Amniotic stem cell (primary cell): ENCODE measurements at regions not wholly inside any gene's neighbourhood (a gene's known extent, or its start where the extent isn't known, plus 50 kb on each side); places are given as distances from the start of the nearest gene placed in this dataset.
"Not testable (repeated sequence)": the region's sequence is repeated elsewhere in the genome, so short reads cannot be mapped to it uniquely, and the experiment has no call there.

Source experiments
- DNase-seq: peaks from one replicate; lab custom pipeline; 2025; lab: John Stamatoyannopoulos, UW

DNA sequence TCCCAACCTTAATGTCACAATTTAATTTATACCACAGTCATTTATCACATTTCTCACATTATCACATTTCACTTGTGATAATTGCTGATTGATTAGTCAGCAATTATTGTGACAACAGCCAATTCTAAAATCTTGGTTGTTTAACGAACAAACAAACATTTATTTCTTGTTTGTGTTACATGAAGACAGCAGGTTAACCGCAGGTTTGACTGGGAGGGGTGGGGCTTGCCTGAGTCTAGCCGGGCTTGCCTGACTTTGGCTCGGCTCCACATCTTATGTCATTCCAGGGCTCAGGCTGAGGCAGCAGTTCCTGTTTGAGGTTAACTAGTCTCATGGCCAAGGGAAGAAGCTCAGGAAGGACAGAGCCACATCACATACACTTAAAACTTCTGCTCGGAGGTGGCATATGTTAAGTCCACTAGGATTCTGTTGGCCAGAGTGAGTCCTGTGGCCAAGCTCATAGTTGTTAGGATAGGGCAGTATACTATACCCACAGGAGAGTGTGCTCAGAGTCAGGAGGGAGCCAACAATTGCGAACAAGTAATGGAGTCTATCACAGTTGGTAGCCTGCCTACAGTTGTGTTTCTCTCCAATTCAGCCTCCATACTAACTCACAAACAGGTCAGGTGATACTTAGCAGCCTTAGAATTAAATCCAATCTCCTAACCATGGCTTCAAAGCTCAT lies 90.0 kb upstream of the IFNGR1 start:
- peak; percentile 21 for DNase-seq

DNA sequence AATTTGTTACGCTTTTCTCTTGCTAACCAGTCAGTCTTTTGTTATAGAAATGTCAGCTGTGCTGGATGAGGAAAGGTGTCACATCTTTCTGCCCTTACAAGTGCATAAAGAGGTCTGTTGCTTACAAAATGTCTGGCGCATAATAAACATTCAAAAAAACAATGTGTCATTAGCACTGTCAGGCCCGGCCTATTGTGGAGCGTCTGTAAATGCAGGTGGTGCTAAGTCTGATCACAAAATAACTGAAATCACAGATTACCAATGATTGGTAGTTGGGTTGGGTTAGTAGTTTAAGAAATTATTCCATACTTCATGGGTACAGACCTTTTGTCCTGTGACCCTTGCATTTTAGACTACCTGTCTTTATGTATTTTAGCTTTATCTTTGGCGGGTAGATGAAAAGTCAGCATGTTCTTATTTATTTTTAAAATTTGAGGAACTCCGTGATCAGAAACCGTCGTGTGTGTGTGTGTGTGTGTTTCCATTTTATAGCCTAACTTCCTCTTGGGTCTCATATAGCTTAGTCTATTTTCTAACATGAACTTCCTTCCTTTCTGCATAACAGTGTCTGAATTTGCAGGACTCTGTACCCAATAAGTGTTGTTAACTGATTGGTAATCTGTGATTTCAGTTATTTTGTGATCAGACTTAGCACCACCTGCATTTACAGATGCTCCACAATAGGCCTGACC lies 88.1 kb upstream of the IFNGR1 start:
- no peak for DNase-seq

DNA sequence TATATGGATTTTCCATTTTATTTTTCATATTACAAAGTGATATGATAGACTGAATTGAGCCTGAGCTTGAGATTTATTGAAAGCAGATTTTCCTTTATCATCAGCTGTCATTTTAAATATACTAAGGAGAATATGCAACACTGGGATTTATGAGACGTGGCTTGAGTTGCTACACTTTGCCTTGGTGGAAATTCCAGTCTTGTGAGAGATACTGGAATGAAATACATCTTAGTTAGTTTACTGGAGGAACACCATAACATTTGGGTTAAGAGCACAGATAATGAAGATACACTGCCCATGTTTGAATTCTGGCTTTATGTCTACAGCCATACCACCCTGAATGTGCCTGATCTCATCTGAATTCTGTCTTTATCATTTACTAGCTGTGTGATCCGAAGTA lies 86.5 kb upstream of the IFNGR1 start:
- DNase-seq, result no peak

DNA sequence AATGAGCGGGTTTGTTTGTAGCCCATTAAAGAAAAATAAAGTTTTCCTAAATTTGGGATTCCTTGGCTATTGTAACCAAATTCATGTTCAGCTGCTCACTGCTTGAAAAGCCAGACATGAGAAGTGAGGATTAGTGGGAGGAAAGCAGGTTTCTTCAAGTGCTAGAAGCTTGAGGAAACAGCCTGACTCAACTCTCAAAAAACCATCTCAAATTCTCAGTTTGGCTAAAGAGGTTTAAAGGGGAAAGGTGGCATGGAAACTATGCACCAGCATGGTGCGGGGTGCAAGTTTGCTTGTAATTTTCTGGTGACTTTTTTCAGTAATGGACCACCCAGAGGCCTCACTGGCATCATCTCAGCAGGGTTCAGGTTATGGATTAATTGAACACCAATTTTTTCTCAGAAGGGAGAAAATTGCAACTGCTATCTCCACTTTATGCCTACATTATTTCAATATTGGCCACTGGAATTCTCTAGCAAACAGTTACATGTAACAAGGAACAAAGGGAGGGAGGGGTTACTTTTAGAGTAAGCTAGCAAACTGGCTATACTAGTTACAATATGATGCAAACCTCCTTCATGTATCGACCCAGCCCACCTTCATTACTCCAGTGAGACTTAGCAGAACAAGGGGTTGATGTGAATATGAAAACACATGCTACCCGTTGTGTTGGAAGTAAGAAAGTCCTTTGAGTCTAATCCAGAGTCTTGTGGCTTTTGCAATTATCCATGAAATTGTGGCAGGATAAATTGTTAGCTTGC lies 85.0 kb upstream of the IFNGR1 start:
- no peak for DNase-seq

DNA sequence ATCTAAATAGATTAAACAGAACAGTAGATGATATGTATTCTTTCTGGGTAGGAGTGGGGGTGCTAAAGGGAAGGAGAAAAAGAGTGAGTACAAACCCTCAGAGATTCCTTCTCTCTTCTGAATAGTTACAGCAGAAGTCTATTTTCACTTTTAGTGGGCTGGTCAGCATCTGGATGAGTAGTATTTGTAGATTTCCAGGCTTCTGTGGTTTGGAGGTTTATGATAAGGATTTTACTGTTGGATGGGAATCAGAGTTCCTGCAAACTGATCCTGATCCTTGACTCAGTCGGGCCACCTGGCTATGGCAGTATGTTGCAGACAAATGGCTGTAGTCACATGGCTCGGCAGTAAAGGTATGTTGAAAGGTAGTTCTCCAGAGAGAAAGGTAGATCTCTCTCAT lies 84.3 kb upstream of the IFNGR1 start:
- no peak for DNase-seq

DNA sequence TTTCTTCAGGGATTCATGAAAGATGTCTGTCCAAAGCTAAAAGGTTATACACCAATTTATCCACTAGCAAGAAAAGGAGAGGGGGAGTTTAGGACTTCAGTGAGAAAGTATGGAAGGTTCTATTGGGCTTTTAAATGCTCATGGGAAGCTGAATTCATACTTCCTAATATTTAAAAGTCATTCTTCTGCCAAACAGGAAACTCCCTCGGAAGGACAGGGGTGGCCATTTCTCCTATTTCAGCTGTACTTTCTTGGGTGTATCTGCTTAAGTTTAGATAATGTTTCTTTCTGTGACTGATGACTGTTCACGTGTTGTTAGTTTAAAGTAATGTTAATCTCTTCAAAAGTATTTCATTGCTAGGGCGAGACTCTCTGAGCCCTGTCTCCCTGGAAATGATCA lies 80.5 kb upstream of the IFNGR1 start:
- no peak for DNase-seq

DNA sequence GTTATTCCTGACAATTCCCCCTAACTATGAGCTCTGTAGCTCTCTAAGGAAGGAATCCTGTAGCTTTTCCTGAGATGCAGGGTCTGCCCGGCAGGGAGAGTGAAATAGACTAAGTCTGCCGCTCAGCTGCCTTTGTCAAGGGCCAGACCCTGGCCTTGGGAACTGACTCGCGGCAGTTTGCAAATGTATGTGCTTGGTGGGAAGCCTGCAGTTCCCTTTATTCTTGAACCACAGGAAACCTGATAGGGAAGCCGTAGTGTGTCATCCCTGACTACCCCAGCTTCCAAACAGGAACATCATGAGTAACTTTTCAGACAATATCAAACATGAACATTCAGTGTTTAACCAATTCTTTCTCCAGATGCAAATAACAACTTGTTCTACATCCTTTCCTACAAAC lies 78.7 kb upstream of the IFNGR1 start:
- DNase-seq, result no peak

DNA sequence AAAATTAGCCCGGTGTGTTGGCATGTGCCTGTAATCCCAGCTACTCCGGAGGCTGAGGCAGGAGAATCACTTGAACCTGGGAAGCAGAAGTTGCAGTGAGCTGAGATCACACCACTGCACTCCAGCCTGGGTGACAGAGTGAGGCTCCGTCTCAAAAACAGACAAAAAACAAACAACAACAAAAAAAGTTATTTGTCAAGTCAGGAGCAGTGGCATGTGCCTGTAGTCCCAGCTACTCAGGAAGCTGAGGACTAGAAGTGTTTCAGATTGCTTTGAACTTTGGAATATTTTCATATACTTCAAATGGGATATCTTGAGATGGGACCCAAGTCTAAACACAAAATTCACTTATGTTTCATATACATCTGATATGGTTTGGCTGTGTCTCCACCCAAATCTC lies 73.1 kb upstream of the IFNGR1 start:
- DNase-seq, result not testable (repeated sequence)

DNA sequence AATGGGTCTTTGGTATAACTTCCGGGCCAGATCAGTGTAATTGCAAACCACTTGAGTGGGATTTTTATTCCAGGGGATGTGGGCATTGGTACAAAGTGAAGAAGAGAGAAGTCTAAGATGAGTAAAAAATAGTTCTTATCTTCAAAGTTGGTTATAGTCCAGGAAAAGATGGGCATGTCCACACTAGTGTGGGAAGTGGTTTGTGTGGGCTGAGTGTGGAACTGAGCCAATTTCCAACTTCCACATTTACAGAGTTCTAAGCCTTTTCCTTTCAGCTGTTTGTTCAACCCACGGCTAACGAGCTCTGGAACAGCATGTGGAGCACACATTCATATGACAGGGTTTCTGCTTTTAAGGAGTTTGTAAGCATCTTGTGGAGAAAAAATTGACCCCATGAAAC lies 72.3 kb upstream of the IFNGR1 start:
- no peak for DNase-seq

DNA sequence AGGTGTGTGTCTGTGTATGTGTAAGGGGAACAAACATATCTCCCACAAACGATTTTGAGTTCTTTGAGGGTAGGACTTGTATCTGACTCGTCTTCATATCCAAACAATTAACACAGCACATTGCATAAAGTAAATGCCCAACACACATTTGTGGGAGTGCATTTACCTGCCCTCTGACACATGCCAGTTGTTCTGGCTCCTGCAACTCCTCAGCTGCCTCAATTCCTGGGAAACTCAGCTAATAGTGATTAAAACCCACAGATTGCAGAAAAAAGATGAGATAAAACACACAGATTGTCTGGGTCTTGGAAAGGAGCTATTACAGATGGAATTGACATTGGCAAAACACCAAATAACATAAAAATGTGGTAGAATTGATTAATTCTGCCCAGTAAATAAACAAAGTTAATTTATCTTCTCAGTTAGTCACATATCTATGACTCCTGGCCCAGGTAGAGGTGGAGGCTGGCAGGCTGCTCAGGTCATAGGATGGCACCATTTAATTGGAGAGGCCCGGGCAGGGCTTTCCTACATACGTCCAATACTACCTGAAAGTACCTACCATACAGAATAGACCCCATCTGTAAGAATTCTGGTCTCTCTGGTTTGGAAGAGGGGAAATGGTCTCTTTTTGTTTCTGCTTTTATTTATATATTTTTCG lies 71.5 kb upstream of the IFNGR1 start:
- no peak for DNase-seq

DNA sequence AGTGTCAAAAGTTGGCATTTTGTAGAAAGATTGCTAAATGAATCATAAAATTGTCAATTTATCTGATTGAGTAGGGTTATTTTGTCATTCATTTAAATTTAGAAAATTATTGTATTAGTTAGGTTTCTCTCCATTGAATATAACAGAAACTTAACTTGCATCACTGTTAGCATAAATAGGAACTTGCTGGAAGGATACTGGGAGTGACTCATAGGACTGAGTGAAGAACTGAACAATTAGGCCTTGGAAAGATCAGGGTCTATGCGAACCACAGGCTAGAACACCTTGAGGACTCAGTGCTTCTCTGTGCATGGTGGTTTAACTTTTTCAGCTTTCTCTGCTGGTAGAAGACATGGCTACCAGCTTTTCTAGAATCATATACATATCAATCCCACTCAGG lies 67.7 kb upstream of the IFNGR1 start:
- no peak for DNase-seq

DNA sequence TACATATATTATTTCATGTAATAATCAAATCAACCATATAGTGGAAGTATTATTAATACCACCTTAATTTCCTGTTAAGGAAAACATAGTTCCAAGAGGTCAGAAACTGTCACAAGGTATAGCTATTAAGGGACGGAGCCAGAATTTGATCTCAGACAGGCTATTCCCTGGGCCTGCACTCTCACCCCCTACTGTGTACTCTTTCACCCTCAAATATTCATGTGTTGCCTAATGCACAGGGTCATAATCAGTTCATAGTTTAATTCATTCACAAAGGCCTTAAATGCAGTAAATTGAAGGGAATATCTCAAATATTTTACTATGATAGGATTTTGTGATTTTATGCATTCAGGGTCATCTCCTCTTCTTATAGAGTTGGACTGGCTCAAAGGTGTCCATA lies 67.2 kb upstream of the IFNGR1 start:
- DNase-seq, result no peak

DNA sequence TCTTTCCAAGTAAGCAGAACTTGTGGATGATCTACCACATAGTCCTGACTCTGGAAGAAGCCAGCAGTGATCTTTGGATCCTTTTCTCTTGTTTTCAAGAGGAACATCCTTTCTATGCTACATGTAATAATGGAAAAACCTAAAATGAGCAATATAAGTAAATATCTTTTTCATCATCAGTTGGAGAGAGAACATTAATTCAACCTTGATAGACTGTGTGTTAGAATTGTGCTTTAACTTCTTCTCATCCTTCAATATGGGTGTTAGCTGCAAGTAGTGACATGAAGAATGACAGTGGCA lies 65.6 kb upstream of the IFNGR1 start:
- no peak for DNase-seq

DNA sequence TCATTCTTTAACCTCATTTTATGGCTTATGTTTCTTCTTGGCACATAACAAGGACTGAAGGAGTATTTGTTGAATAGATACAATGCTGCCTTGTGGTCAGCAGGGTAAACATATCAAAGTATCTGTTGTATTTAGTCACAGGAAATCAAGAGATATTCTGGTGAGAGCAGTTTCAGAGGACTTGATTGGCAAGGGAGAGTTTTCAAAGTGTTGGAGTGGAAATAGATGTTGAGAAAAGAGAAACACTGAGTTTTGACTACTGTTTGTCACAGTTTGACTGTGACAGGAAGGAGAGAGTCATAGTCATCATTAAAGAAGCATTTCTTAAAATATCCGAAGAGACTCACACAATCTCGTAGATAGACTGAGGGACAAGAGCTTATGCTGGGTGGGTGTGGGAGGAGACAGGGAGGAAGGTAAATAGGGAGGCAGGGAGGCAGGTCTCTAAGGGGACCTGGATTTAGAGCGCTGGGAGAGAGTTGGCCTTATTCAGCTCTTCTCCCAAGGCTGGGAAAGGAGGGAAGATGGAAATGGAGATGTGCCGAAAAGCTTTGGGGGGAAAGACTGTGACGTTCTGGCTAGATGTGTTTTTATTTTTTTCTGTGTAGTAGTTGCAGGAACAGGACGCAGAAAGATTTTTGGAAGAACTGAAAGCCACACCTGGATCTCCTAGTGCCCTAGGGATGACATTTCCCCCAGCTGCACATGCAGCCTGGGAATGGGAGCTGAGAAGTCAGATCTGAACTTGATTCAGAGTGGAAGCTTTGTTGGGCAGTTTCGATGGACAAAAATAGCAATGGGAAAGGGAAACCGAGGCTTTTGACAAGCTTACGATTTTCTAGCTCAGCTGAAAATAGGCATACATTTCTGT lies 65.0 kb upstream of the IFNGR1 start:
- DNase-seq, result no peak

DNA sequence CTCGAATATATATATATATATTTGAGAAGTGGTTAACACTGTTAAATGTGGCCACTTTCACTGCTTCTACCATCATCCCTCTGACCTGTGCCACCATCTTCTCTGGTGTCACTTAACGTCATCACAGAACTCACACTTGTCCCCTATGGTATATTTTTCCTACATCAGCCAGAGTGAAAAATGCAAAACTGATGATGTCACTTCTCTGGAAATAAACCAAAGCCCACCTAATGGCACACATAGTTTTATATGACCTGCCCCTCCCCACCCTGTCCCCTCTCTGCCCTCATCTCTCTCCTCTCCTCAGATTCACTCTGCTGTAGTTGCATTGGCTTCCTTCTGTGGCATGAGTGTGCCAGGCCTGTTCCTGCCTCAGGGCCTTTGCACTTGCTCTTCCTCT lies 63.9 kb upstream of the IFNGR1 start:
- no peak for DNase-seq

DNA sequence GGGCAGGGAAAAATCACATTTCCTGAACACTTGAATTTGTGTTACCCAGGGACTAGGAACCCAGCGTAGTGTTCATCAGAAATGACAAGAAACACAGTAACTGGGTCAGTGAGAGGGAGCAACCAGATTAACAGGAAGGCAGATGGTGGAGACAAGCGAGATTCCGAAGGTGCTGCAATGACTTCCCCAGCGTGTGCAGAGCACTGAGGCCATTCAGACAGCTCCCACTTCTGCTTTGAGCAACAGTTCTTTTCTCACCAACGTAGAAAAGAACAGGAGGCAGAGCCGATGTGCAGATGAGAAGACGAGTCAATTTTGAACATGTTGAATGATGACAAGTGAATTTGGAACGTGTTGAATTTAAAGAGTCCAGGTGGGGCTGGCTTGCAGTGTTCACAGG lies 63.1 kb upstream of the IFNGR1 start:
- DNase-seq, result no peak

DNA sequence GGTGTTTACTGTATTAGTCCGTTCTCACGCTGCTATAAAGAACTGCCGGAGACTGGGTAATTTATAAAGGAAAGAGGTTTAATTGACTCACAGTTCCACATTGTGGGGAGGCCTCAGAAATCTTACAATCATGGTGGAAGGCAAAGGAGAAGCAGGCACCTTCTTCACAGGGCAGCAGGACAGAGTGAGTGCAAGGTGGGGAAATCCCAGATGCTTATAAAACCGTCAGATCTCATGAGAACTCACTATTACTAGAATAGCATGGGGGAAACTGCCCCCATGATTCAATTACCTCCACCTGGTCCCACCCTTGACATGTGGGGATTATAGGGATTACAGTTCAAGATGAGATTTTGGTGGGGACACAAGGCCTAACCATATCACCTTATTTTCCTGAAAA lies 60.1 kb upstream of the IFNGR1 start:
- DNase-seq, result not testable (repeated sequence)

DNA sequence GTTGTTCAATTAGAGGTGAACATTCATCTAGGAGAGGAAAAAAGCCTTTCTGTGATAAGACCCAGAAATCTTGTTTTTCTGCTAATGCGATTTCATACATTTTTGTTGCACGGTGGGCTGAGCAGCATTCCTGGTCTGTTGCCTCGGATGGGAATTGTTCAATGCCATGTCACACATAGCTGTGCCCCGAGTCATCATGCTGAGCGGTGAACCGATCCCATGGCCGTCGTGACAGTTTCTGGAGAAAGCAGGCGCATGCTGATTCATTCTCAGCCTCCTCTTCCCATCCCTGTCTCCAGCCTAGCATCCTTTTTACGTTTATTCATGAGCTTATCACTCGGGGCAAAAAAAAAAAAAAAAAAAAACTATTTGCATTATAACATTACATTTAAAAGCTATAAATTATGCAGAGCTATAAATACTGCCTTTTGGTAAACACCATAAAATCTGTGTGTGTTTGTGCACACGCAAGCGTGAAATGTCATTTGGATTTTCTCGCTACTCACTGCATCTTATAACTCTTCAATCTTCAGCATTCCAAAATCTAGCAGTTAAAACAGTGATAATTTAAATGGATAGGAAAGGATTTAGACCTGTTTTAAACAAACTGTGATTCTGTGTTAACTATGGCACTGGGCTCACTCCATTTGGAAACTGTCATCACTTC lies 58.9 kb upstream of the IFNGR1 start:
- peak; percentile 45 for DNase-seq

DNA sequence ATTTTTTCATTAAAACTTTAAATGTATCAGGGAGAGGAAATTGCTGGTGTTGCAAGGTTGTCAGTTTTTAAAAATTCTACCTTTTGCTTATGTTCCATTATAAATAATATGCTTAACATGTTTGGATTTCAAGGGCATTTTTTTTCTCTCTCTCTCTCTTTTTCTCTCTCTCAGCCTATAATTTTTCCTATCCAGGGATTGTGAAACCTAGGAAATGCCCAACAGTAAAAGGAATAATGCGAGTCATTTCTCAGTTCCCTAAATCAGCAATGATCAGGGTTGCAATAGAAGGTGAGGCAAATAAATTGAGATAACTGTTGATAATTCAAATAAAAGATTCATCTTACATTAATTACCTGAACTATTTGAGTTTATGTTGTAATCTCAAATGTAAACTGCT lies 53.2 kb upstream of the IFNGR1 start:
- no peak for DNase-seq

DNA sequence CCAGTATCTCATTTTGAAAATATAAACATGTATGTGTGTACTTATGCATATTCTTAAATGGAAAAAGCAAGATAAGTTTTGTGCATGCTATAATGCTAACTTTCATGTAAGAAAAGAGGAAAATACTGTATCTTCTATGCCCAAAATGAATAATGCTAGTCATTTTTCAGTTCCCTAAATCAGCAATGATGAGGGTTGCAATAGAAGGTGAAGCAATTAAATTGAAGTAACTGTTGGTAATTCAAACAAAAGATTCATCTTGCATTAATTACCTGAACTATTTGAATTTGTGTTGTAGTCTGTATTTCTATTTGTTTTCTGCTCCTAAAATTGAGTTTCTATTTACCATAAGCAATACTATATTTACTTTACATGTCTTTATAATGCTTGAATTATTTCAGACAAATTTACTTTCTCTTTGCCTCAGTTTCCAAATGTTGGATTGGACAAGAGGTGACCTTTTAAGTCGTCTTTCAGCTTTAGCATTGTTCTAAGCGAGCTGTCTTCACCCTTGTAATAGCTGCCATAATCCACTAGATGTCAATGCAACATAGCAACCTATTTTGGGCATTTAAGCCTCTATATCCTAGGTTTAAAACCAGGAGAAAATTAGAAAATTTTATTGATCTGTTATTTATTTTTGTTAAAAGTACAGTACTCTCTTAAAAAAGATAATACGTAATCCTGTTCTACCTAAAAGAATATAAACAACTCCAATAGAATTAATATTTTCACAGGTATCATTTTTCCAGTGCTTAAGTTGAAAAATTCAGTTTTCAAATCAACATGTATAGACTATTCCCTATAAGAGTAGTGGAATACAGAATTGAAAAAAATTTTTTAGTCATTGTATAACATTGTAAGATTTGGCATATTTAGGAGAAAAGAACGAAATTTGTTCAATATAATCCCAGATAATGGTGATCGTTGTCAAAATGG lies 52.3 kb upstream of the IFNGR1 start:
- DNase-seq, result peak; percentile 21
